OCI-M2 (cell line): ENCODE measurements at regions not wholly inside any gene's neighbourhood (a gene's known extent, or its start where the extent isn't known, plus 50 kb on each side); places are given as distances from the start of the nearest gene placed in this dataset.
A peak's percentile ranks its signal among the peaks of the same experiment; 100 is the strongest.

Source experiments
- DNase-seq: peaks from one replicate; lab custom pipeline; 2025; ENCODE audit not compliant: unreplicated experiment; lab: John Stamatoyannopoulos, UW

- no peak for DNase-seq
Observed at GRCh38 chr19:30672926-30673325, 300.7 kb downstream of the ZNF536 start.

DNA sequence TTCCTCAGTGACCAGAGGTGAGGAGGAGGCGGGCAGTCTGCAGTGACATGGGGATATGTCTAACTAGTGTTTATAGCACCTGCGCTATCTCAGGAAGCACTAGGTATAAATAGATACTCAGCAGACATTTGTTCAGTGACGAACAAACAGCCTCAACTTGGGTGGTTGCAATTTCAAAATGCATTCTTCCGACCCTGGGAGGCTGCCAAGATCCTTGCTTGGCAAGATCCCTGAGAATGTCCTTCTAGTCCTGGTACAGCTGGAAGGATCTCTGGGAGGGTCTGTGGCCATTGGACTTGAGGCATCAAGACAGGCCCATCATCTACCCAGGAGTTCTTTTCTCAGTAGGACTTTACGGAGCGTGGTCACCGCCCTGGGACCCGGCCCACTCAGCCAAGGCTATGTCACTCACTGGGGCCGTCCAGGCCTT lies 299.5 kb downstream of the ZNF536 start:
- no peak for DNase-seq

DNA sequence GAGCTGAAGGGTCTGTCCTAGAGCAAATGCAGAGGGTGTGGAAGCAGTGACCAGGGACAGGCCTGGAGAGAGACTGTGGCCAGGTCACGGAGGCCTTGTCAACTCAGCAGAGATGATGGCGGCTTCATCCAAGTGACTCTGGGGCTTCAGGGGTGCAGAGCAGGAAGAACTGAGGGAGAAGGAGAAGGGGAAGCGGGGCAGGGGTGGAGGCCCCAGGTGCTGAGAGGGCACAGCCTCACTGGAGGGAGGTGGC lies 299.1 kb downstream of the ZNF536 start:
- no peak for DNase-seq

GRCh38 chr19:30670562-30671366 lies 298.6 kb downstream of the ZNF536 start:
- DNase-seq, result no peak

GRCh38 chr19:30670011-30670329 lies 297.8 kb downstream of the ZNF536 start:
- no peak for DNase-seq

DNA sequence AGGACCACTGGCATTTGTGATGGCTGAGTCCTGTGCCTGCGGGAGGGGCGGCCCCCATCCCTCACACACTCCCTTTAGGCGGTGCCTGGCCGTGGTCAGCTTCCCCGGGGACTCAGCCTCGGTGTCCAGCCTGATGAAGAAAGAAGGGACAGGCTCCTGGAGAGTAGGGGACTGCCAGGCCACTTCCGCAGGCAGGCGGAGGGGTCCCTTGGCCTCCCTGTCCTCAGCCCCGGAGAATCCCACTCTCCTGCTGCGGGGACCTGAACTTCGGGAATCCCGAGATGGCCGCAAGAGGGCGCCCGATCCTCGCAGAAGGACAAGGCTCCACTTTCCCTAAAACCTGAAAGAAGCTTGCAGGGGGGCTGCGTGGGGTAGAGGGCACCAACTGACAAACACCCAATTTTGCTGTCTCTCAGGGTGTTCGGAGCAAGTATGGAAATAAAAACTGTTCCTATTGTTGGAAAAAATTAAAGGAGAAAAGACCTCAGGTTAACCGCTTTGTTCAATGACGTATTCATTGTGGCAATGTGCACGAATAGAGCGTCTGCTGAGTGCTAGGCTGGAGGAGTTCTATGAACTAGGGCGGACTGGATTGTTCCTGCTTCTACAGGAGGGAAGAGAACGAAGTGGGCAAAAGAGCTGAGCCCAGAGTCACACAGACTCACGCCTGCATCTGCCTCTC lies 297.3 kb downstream of the ZNF536 start:
- no peak for DNase-seq

- no peak for DNase-seq
Observed at GRCh38 chr19:30668521-30669155, 296.5 kb downstream of the ZNF536 start.

DNA sequence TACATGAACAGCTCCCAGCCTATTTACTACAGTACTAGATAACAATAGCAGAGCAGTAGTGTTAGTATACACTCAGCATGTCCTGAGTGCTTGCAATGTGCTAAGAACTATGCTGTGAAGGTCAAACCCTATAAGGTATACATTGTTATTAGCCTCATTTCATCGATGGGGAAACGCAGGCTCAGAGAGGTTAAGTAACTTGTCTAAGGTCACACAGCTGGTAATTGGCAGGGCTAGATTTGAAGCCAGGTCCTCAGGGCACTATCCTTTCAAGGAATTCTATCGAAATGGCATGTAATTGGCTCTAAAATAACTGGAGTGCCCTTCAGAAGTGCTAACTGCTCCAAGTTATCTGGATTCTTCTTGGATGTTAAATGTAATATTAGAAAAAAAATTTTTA lies 295.6 kb downstream of the ZNF536 start:
- DNase-seq, result no peak

DNA sequence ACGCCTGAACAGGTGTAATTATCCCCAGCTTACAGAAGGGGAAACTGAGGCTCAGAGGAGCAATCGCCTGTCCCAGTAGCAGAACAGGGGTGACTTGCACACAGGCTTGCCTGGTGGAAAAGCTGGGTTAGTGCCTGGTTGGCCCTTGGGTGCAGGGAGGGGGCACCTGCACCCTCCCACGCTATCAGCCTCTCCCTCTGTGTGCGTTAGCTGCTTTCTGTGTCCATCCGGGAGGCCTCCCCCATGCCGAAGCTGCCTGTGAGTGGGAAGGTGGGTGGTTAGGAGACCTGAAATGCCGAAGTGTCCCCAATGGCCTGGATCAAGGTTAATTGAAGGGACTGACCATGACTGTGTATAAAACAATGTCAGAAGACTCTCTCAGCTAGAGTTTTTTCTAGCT lies 295.0 kb downstream of the ZNF536 start:
- no peak for DNase-seq

DNA sequence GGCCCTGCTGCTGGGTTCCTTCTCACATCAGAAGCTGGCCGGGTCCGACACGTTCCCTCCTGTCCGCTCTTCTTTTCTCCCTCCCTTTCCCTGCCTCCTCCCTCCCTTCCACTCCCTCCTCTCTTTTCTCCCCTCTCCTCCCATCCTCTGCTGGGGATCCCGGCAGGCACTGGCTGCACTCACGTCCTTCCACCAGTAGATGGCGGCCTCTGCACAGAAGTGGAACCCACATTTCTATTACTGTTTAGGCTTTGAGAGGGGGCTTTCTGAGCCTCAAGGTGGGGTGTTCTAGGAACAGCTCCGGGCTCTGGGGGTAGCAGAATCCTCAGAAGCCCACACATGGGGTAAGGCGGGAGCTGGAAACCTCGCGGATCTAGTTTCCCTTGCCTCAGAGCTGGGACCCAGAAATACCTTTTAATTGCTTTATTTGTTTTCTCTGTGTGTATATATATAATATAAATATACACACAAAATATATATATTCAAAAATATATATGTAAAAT lies 294.2 kb downstream of the ZNF536 start:
- peak; percentile 78 for DNase-seq

- DNase-seq, result no peak
Observed at GRCh38 chr19:30665449-30665848, 293.3 kb downstream of the ZNF536 start.

GRCh38 chr19:30663611-30664174 lies 291.5 kb downstream of the ZNF536 start:
- DNase-seq, result no peak

DNA sequence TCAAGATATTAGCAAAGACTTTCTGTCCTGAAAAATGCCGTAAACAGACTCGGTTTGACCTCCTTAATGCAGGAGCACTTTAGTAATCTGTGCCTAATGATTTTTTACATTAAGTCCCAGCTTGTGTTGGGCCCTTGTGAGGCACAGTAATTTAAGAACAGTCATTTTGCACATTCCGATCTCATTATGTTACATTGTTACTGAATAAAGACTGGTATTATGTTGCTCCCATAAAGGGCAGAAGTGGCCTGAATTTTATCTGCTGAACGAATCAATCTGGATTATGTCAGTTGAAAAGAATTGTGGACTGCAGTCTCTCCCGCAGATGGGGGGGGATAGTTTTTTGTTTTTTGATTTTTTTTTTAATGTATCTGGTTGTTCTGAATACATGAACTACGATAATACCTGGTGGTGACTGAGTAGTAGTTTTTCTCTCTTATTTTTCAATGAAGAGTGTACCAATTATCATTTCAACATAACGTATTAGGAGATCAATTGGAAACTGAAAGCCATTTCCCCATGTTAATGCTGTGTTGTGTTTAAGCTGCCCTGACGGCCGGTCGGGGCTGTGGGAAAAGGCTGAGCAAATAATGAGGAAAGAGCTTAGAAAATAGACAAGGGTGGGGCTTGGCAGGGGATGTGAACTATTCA lies 290.2 kb downstream of the ZNF536 start:
- no peak for DNase-seq

- DNase-seq, result no peak
Observed at GRCh38 chr19:30659638-30660037, 287.5 kb downstream of the ZNF536 start.

DNA sequence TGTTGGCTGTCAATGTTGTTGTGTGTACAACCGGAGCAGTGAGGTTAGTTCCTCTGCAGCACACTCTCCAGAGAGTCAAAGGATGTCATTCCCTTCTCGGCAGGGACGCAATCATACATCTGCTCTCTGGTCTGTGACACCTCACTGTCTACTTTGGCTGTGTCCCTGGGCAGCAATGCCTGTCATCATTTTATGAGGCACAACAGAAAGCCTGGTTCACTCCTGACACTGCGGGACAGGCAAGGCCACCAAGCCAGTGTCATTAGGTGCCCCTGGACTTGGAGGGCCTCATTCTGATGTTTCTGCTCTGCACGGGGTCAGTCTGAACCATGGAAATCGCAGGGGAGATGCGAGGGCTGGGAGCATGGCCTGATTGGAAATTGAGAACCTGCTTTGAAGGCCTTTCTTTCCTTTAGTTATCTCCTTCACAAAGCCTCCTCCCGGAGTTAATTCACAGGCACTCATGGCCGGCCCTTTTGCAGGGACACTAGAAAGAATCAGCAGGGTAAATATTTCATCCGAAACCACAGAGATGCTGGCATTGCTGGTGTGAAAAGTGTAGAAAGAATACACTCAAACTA lies 284.4 kb downstream of the ZNF536 start:
- no peak for DNase-seq

DNA sequence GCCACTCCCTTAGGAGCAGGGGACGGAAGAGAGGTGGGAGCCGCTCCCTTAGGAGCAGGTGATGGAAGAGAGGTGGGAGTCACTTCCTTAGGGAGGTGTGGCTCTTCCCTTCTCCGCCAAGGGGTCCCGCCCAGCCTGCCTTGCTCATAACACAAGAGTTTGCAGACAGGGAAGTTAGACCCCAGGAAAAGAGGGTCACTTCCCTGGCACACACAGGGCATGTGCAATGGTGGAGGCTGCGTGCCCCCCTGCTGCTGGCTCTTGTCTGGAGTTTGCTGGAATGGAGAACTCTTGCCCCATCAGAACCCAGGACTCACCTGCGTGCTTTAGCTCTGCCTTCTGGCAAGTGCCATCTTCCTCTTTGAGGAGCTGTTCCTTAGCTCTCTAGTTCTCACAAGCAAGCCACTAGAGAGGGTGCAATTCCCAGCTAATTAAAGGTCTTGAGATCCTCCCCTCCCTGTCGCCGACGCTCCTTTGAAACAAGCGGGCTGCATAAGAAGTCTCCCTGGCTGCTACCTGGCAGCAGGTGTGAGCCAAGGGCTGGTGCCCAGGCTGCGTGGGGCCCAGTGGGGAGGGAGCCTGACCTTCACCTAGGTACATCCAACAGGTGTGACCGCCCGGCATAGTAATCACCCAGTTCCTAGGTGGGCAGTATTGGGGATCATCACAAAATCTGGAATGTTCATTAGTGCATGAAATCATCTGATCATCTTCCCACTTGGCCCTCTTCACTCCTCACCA lies 281.6 kb downstream of the ZNF536 start:
- DNase-seq, result no peak

DNA sequence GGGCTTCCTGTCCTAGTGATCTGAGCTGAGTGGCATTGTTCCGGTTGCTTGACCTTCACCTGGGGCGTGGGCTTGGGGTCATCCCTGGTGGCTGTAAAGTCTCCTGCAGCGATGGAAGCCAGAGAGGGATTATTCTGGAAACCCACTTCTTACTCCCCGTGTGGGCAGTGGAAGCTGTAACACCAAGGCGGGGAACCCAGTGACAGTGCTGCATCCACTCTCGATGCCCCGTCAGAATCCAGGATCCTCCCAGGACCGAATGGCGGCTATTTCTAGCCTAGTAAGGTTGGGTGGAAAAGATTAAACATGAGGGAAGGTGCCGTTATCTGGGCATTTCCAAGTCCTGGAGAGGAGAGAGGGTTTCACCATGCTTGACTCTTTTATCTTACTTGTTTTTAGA lies 280.6 kb downstream of the ZNF536 start:
- DNase-seq, result no peak

- no peak for DNase-seq
Observed at GRCh38 chr19:30651691-30652090, 279.5 kb downstream of the ZNF536 start.

- no peak for DNase-seq
Observed at GRCh38 chr19:30651066-30651465, 278.9 kb downstream of the ZNF536 start.

GRCh38 chr19:30649934-30650614 lies 277.9 kb downstream of the ZNF536 start:
- DNase-seq, result peak; percentile 76
